Gastroesophageal sphincter (tissue), 4 donors: ENCODE measurements at regions not wholly inside any gene's neighbourhood (a gene's known extent, or its start where the extent isn't known, plus 50 kb on each side); places are given as distances from the start of the nearest gene placed in this dataset.

Source experiments
- ATAC-seq: fragments of 150-250 bp; one replicate; pipeline ENCODE4 v1.9.1; 2016; ENCODE audit warnings: mild to moderate bottlenecking, moderate library complexity
- H3K27ac ChIP-seq, 4 donors: fragments of 200-600 bp; sonication (generic) in 3 of 4; 1 replicate in 3 of 4; 2 replicates in 1 of 4; pipeline ENCODE4 v1.5.1; 2016 to 2019
- H3K27me3 ChIP-seq: fragments of 200-600 bp; sonication (generic); one replicate; pipeline ENCODE4 v1.5.1; 2019
- H3K36me3 ChIP-seq, 2 donors: fragments of 200-600 bp; sonication (generic); one replicate each; pipeline ENCODE4 v1.5.1; 2019; ENCODE audit warnings: control low read depth in 1 of 2
- H3K4me1 ChIP-seq, 3 donors: fragments of 200-600 bp; sonication (generic); 1 replicate in 2 of 3; 2 replicates in 1 of 3; pipeline ENCODE4 v1.5.1; 2016 to 2019; ENCODE audit warnings: control low read depth in 2 of 3
- H3K4me3 ChIP-seq, 2 donors: fragments of 200-600 bp; sonication (generic); one replicate each; pipeline ENCODE4 v1.5.1; 2019; ENCODE audit warnings: mild to moderate bottlenecking in 1 of 2, moderate library complexity in 1 of 2
- H3K9me3 ChIP-seq, 3 donors: fragments of 200-600 bp; sonication (generic); one replicate each; pipeline ENCODE4 v1.5.1; 2017 to 2019; ENCODE audit warnings: control low read depth in 2 of 3
- CTCF ChIP-seq, 4 experiments: fragments of 200-600 bp in 2 of 4; fragments of 450-650 bp in 2 of 4; sonication (generic) in 1 of 4; IDR thresholded peaks; one replicate each; pipeline ENCODE4 v1.5.1; 2017 to 2019; ENCODE audit warnings: antibody characterized with exemption in 4 of 4, mild to moderate bottlenecking in 2 of 4, moderate library complexity in 2 of 4
- EP300 ChIP-seq: sonication (generic); formaldehyde crosslinking; IDR thresholded peaks from one replicate; pipeline ENCODE4 v1.6.1; 2017; ENCODE audit warnings: antibody characterized with exemption, mild to moderate bottlenecking
- POLR2A ChIP-seq, 2 donors: fragments of 450-650 bp; IDR thresholded peaks; one replicate each; pipeline ENCODE4 v1.6.1; 2017; ENCODE audit warnings: antibody characterized with exemption in 2 of 2, mild to moderate bottlenecking in 2 of 2, moderate library complexity in 1 of 2
- POLR2AphosphoS5 ChIP-seq: sonication (generic); formaldehyde crosslinking; IDR thresholded peaks from one replicate; pipeline ENCODE4 v1.6.1; 2017; ENCODE audit warnings: antibody characterized with exemption
- WGBS, 2 donors: methylation state at CpG; one replicate each; pipeline ENCODE4 v1.1.5; 2018; ENCODE audit warnings: low coverage in 1 of 2; 5-methylcytosine and 5-hydroxymethylcytosine counted together

GRCh38 chr21:35829067-35829466 lies 231.3 kb downstream of the SETD4 start:
- TF ChIP-seq POLR2AphosphoS5, result no peak
- TF ChIP-seq EP300, result no peak
- TF ChIP-seq CTCF (IDR thresholded peaks at IDR 0.05), result no peak
- TF ChIP-seq POLR2A (IDR thresholded peaks at IDR 0.05), result no peak
- 34 to 38% methylated on average over 4 to 5 of the region's 5 CpGs for WGBS, 2 donors
- Histone ChIP-seq H3K27ac (no peak overlapping the region), H3K4me3 (no peak overlapping the region), H3K9me3 (no peaks in the 10 kb centered on the region), H3K36me3 (no peaks in the 10 kb centered on the region), H3K4me1 (no peaks in the 10 kb centered on the region), H3K27me3 (peaks cover 28% of the 10 kb centered on the region)
- no peak for ATAC-seq

- no peaks in the 10 kb centered on the region for H3K9me3 ChIP-seq
- H3K27ac ChIP-seq, result no peak overlapping the region
- H3K4me3 ChIP-seq, result no peak overlapping the region
- TF ChIP-seq EP300 (no peak), POLR2AphosphoS5 (no peak), POLR2A (IDR thresholded peaks at IDR 0.05) (no peak), CTCF (IDR thresholded peaks at IDR 0.05) (no peak)
- H3K27me3 ChIP-seq, result peaks cover 29% of the 10 kb centered on the region
- no peak for ATAC-seq
- no peaks in the 10 kb centered on the region for H3K36me3 ChIP-seq
- 87 to 94% methylated on average over 2 to 3 of the region's 4 CpGs for WGBS, 2 donors
- no peaks in the 10 kb centered on the region for H3K4me1 ChIP-seq
Measured at GRCh38 chr21:35828161-35828560, 232.2 kb downstream of the SETD4 start.

- Histone ChIP-seq H3K27me3 (peaks cover 24% of the 10 kb centered on the region), H3K9me3 (no peaks in the 10 kb centered on the region), H3K27ac (no peak overlapping the region), H3K36me3 (no peaks in the 10 kb centered on the region), H3K4me3 (no peak overlapping the region), H3K4me1 (no peaks in the 10 kb centered on the region)
- TF ChIP-seq EP300 (no peak), POLR2AphosphoS5 (no peak), CTCF (IDR thresholded peaks at IDR 0.05) (no peak), POLR2A (IDR thresholded peaks at IDR 0.05) (no peak)
- WGBS, 2 donors, result 92 to 100% methylated on average over 1 of the region's 1 CpG
- ATAC-seq, result no peak
Measured at GRCh38 chr21:35827004-35827403, 233.3 kb downstream of the SETD4 start.

GRCh38 chr21:35825370-35826353 lies 234.7 kb downstream of the SETD4 start:
- no peaks in the 10 kb centered on the region for H3K9me3 ChIP-seq
- H3K36me3 ChIP-seq, result no peaks in the 10 kb centered on the region
- H3K27me3 ChIP-seq, result peaks cover 16% of the 10 kb centered on the region
- H3K27ac ChIP-seq, result no peak overlapping the region
- TF ChIP-seq EP300, result no peak
- TF ChIP-seq POLR2A (IDR thresholded peaks at IDR 0.05), result no peak
- no peak for TF ChIP-seq CTCF (IDR thresholded peaks at IDR 0.05)
- TF ChIP-seq POLR2AphosphoS5, result no peak
- H3K4me3 ChIP-seq, result no peak overlapping the region
- no peaks in the 10 kb centered on the region for H3K4me1 ChIP-seq
- ATAC-seq, result no peak
- 51 to 70% methylated on average over 2 to 8 of the region's 8 CpGs for WGBS, 2 donors

GRCh38 chr21:35824136-35824535 lies 236.2 kb downstream of the SETD4 start:
- peaks cover 14% of the 10 kb centered on the region for H3K27me3 ChIP-seq
- H3K9me3 ChIP-seq, result no peaks in the 10 kb centered on the region
- H3K4me1 ChIP-seq, result no peaks in the 10 kb centered on the region
- ATAC-seq, result no peak
- 71 to 100% methylated on average over 2 to 3 of the region's 3 CpGs for whole genome bisulfite sequencing, 2 donors
- H3K4me3 ChIP-seq, result no peak overlapping the region
- no peaks in the 10 kb centered on the region for H3K36me3 ChIP-seq
- no peak overlapping the region for H3K27ac ChIP-seq
- no peak for TF ChIP-seq EP300
- TF ChIP-seq POLR2AphosphoS5, result no peak
- TF ChIP-seq CTCF (IDR thresholded peaks at IDR 0.05), result no peak
- TF ChIP-seq POLR2A (IDR thresholded peaks at IDR 0.05), result no peak
